Daoy (cell line): ENCODE measurements at regions not wholly inside any gene's neighbourhood (a gene's known extent, or its start where the extent isn't known, plus 50 kb on each side); places are given as distances from the start of the nearest gene placed in this dataset.
"Not testable (repeated sequence)": the region's sequence is repeated elsewhere in the genome, so short reads cannot be mapped to it uniquely, and the experiment has no call there.

Experiments used
- DNase-seq: peaks from one replicate; pipeline ENCODE4 v3.0.0-alpha.2; 2015; ENCODE audit warnings: low read depth

DNA sequence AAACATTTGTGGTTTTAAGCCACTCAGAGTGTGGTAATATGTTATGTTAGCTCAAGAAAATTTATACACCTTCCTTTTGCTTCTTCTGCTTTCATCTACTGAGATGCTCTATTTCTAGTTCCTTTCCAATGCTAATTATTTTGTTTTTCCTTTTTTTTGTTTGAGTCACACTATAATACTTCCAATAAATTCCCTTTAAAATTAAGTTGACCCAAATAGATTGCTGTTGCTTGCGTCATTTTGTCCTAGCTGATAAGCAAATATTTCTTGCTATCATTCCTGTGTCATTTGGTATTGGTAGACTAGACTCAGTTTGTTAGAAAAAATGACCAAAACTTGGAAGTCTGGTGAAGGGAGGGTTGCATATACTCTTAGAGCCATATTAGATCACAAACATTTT, 437.0 kb upstream of the CNTN6 start:
- no peak for DNase-seq

DNA sequence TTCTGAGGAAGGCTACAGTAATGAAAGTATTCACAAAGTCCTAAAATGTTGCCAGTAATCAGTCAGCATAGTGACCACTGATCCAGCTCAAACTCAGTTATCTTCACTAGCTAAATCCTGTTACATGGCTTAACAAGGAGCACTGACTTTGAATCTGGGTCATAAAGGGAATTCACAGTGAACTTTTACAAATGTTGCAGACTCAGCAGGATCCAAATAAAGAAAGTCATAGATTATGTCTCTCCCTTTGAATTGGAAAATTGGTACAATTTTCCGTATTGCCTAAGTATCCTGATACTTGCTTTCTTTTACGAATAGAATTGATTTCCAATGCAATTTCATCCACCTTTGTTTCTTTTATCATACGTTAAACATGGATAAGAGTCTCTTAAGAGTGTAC, 431.5 kb upstream of the CNTN6 start:
- DNase-seq, result no peak

DNA sequence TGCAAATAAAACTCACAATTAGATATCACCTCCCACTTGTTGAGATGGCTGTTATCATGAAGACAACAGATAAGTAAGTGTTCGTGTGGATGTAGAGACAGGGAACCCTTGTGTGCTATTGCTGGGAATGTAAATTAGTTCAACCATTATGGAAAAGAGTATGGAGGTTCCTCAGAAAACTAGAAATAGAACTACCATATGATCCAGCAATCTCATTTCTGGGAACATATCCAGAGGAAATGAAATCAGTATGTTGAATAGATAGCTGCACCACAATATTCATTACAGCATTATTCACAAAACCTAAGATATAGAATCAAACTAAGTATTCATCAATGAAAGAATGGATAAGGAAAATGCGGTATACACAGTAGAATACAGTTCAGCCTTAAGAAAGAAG, 418.7 kb upstream of the CNTN6 start:
- DNase-seq, result no peak

DNA sequence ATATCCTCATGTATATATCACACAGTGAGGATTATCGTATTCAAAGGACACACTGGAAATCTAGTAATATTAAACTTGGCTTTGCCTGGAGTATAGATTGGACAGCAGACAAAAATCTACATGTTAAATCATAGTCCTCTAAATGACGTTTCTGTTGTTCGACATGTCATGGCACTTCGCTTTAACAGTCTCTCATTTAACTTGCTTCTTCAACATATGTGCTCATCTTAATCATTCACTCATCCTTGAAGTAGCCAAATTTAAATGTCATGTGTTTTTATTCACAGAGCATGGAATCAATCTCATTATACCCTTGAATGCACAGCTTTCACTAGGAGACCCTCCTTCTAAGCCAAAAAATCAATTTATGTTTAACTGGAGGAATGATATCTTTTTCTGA, 417.0 kb upstream of the CNTN6 start:
- DNase-seq, result no peak

DNA sequence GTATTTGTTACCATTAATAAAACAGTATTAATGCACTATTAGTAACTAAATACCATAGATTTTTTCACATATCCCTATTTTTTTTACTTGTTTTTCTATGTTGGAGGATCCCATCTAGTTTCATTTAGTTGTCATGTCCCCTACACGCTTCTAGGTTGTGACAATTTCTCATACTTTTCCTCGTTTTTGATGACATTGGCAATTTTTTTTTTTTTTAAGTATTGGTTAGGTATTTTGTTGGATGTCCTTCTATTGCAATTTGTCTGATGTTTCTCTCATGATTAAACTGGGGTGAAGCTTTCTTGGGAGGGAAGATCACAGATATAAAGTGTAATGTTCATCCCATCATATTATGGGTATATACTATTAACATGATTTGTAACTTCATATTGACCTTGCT, 409.1 kb upstream of the CNTN6 start:
- DNase-seq, result no peak

DNA sequence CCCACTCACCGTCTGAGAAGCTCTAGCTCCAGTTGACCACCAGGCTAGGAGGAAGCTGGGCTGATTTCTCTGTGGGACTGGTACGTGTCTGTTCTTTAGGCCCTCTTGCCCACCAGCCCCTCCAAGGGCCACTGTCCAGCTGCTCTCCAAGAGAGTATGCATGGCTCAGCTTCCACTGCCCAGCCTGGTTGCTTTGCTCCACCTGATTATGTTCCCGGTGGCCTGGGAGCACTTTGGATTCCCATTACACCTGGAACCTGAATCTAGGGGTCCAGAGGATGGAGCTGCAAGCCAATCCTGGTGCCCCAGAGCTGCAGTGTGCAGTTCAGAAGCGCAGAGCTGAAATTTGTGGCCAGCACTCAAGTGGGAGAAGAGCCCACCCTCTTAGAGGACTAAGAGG, 402.1 kb upstream of the CNTN6 start:
- no peak for DNase-seq

DNA sequence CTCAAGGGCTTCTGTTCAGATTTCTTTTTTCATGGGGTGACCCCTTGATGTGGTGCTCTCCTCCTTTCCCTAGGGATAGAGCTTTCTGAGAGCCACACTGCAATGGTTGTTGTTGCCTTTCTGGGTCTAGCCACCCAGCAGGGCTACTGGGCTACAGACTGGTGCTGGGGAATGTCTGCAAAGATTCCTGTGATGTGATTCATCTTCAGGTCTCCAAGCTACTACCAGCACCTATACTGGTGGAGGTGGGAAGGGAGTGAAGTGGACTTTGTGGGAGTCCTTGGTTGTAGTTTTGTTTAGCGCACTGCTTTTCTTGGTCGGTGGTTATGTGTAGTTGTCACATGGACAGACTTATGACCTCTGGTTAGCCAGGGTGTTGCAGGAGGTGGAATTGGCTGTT, 392.3 kb upstream of the CNTN6 start:
- no peak for DNase-seq

DNA sequence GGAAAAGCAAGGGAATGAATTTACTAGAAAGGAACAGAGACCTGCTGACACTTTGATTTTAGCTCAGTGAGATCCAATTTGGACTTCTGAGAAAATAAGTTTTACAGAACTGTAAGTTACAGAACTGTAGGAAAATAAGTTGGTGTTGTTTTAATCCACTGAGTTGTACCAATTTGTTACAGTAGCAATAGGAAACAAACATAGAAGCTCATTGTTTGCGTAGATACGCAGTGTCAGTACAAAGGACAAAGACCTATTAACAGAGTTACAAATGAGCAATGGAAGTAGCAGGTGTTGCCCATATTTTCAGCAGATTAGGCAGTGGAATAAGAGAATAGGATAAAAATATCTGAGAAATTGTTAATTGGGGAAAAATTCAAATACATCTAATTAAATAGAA, 385.8 kb upstream of the CNTN6 start:
- DNase-seq, result no peak

DNA sequence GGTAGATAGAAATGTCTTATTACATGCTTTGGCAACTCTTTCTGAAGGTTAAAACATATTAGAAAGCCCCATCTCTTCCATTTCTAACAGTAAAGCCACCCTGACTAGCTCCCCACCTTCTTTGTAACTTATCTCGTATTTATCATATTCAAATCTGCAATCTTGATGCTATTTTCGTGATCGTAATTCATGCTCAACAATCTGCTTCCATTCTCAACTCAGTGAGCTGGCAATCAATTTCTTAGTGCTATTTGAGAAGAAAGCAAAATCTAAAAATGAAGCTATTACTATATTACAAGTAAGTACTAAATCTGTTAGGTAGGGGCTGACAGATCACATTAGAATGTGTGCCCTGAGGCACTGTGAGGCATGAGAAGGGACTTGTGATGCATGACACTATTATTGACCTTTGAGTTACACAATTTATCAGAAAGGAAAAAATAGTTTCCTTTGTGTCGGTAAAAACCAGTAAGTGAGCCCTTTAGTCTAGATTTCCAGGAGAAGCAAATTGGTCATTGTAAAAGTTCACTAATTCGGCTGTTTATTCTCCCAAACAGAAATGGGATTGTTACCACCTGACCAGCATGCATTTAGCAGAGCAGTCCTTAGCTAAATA, 379.7 kb upstream of the CNTN6 start:
- DNase-seq, result no peak

DNA sequence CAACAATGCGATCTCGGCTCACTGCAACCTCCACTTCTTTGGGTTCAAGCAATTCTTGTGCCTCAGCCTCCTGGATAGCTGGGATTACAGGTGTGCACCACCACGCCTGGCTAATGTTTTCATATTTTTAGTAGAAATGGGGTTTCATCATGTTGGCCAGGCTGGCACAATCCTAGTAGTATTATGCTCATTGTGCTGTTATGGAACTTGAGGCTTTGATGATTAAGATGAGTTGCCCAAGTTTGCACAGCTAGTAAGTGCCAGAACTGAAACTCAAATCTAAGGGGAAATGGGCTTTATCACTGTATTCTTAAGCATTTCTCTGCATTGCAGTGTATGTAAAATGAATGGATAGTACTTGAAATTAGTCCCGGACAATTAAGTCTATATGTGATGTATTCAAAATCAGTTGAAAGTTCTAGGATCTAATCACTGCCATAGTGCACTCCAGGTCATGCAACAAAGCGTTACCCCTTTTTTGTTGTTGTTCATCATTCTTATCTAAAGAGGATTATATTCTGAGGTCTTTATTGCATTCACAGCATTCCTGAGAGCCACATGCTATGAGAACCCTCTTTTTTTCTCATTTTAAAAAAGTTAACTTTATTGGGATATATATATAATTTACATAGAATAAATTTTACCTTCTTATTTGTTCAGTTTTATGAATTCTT, 378.7 kb upstream of the CNTN6 start:
- no peak for DNase-seq

DNA sequence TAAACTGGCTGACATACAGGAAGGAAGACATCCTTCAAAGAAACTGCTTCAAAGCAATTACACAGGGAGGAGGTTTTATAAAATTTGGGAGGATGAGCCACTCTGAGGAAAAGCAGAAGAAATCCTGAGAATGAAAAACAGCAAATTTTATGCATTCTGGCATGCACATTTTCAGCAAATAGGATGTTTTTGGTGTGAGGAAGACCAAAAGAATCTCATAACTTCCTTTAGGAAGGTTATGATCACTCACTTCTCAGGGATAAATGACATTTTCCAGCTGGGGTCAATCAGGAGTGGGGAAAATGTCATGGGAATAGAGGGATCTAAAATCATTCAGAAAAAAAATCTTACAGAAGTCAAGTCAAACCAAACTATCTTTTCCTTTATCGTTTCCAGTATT, 371.7 kb upstream of the CNTN6 start:
- no peak for DNase-seq

DNA sequence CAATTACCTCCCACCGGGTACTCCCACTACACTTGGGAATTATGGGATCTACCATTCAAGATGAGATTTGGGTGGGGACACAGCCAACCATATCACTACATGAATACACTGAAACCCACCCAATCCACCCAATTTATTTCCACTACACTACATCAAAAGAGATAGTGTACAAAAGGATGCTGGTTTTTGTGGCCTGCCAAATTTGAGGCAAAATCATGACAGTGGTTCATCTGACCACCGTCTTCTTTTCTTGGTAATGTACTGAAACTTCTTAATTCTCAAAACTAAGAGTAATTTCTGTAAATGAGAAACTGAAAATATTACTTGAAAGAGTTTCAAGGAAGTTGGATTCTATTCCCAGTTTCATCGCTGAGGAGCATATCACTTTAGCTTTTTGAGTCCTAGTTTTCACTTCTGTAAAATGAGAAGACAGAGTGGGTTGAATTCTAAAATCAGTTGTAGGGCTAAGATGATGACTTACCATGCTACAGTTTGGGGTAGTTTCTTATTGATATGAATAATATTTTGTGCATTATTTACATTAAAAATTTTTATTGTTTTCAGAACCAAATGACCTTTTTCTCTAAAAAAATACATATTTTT, 360.4 kb upstream of the CNTN6 start:
- no peak for DNase-seq

DNA sequence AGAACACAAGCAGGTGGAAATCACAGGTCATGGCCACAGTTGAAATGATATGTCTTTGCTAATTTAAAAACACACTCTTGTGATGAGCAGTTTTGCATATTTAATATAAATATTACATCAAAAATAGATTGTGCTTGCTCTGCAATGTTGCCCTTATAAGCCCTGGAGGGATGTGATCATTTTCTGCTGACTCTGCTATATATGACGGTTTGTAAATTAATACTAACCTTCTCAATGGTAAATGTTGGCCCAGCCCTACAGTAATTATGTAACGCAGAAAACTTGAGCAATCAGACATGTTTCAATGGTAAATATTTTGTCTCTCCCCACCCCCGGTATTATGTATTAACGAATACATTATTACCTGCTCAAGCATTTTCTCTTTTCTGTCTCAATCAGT, 359.5 kb upstream of the CNTN6 start:
- DNase-seq, result no peak

DNA sequence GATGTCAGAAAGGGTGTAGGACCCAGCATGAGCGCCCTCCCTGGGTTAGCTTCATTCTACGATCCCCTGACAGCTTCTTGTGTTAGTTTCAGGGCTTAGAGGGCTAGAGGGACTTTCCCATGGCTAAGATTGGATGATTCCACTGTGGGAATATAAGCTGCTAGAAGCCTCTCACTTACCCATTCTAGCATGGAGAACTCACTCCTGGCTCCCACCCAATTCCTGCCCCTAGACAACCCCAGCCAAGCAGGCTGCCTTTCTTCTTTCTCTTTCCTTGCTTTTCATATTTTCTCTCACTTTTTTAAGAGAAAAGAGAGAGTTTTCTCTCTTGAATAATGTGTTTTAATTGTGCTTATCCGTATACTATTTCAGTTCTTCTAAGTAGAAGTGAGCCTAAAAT, 335.1 kb upstream of the CNTN6 start:
- no peak for DNase-seq

DNA sequence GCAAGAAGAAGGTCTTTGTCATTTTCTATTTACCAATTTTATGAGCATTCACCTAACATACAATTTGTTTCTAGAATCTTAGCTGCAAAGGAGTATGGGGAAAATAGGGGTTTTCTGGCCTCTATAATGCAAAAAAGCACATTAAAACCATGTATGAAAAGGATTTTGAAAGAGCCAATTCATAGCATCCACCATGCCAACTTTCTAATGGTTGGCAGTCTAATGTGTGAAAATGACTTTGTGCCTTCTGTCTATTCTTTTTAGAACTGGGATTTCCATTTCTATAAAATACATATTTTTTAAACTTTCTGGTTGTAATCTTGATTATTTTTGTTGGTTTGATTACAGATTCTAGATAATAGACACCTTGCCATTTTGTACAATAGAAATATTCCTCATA, 333.7 kb upstream of the CNTN6 start:
- no peak for DNase-seq

DNA sequence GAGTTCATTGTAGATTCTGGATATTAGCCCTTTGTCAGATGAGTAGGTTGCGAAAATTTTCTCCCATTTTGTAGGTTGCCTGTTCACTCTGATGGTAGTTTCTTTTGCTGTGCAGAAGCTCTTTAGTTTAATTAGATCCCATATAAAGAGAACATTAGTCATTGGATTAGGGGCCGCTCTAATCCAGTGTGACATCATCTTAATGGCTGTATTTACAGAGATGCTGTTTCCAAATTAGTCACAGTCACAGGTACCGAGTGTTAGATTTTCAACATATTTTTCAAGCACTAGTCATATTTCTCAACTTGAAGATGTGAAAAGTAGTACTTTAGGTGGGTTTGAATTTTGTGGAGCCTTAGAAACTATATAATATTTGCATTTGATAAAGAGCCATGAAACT, 319.4 kb upstream of the CNTN6 start:
- DNase-seq, result not testable (repeated sequence)

DNA sequence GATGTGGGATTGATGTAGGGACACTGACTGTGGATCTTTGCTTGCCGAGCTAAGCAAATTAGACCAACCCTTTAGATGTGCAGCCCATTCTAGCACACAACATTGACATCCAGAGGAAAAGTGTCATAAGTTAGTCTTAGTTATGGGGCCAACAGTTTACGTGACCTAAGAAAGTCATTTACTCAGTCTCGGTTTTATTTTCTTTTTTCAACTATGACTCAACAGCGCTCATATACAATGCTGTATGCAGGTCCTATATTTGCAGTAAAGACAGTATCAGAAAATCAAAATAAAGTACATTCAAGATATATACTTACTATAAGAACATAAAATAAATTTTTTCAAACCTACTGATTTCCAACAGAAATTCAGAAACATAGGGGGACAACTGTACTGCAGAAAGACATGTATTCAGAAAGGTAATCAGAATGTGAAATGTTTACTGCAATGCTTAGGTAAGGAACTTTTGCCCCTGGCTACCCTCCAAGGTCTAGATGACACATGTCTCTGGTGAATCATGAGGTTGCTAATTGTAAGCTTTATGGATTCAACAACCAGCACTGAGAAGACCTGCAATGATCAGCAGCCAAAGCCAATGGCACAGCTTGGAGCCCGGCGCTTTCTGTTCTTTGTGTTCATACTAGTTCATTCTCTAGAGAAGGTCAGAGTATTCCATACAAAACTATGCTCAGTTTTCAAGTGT, 317.5 kb upstream of the CNTN6 start:
- no peak for DNase-seq

DNA sequence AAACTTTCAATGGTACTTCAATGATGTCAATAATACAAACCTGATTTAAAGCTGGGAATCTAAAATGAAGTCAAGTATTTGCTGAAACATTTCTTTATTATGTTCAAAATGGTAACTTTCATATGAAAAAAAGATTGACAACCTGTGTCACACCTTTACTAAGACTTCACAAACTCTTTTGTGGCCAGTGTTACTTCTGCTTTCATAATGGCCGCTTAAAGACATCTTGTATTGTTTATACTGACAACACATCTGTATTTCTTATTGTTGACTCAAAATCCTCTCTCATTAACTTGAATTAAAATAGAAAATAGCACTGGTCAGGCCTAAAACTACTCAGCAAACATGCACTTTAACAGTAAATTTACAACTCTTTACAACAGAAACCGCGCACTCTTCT, 312.3 kb upstream of the CNTN6 start:
- DNase-seq, result no peak

DNA sequence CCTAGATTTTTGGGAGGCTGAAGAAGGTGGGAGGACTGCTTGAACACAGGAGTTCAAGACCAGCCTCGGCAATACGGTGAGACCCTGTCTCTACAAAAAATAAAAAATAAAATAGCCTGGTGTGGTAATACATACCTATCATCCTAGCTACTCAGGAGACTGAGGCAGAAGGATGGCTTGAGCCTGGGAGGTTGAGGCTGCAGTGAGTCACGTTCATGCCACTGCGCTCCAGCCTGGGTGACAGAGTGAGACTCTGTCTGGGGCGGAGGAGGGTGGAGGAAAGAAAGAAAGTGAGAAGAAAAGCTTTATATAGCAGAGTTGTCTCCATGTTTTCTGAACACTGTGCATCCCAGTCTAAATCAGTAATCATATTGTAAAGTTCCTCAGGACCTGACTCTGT, 301.4 kb upstream of the CNTN6 start:
- no peak for DNase-seq

DNA sequence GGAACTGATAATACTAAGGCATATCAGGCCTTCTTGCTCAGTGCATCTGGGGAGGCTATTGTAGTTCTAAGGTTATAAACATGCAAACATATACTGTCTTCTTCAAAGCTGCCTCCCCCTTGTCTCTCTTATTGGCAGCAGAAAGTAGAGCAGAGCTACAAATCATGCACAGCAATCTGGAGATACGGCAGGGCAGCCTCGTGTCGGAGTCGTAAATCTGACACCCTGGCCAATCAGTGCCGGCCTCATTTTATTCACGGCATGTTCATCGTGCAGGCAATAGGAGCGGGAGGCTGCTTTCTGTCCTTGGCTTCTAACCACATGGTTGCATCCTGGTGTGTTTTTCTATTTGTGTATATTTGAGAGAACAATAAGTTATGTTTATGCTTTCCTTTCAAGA, 300.2 kb upstream of the CNTN6 start:
- no peak for DNase-seq

DNA sequence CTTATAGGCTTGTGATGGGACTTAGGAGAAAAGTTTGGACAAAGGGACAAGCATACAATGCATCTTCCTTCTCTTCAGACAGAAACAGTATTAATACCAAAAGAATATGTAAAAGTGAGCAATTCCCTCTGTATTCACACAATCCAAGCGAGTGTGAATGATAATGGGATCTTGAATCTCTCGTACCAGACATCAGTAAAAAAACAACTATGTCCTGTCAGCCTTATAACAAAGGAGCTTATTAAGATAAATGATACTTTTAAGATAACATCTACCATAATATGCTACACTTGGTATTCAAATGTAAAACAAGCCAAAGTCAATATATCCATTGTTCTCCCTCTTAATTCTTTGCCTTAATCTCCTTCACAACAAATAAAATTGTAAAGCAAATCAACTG, 288.6 kb upstream of the CNTN6 start:
- no peak for DNase-seq

DNA sequence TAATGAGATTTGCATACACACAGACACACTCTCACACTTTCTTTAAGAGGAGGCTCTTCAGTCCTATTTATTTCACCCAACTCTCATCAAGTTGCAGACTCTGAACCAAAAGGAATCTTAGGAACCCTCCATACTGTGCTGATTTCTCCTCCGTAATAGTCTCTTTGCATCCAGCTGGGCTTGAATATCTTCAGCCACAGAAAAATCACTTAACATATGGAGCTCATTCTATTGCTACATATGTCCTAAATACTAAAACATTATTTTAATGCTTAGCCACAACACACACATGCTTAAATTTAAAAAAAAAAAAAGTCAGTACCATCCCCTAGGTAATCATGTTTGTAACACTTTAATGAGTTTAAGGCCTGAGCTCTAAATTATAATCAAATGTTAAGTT, 287.5 kb upstream of the CNTN6 start:
- no peak for DNase-seq

DNA sequence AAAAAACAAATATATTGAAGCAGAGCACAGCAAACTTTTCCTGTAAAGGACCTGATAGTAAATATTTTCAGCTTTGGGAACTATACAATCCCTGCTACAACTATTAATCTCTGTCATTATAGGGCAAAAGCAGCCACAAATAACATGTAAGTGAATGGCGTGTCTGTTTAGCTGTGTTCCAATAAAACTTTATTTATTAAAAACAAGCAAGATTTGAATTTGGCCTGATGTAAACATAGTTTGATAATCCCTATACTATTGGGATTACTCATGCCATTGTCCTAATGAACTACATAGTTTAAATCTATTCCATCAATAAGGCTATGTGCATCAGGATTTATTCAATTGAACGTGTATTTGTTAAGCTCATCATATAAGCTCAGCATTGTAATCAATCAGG, 286.8 kb upstream of the CNTN6 start:
- DNase-seq, result no peak
